ENCODE measurements at regions not wholly inside any gene's neighbourhood (a gene's known extent, or its start where the extent isn't known, plus 50 kb on each side); places are given as distances from the start of the nearest gene placed in this dataset.
"Not testable (repeated sequence)": the region's sequence is repeated elsewhere in the genome, so short reads cannot be mapped to it uniquely, and the experiment has no call there.

DNA sequence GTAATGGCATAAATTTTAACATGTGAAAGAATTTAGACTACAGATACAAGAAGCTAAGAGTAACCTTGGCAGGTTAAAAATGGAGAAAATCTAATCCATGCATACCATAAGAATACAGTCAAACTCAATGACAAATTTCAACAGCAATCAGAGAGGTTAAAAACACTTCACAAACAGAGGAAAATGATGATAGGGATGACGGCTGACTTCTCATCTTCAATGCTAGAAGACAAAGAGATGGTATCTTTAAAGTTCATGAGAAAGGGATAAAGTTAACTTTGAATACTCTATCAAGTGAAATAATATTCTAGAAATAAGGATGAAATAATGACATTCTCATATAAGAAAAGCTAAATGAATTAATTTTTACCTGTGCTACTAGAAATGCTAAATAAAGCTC lies 1130.2 kb upstream of the MIR17HG start:
- no peak for DNase-seq

DNA sequence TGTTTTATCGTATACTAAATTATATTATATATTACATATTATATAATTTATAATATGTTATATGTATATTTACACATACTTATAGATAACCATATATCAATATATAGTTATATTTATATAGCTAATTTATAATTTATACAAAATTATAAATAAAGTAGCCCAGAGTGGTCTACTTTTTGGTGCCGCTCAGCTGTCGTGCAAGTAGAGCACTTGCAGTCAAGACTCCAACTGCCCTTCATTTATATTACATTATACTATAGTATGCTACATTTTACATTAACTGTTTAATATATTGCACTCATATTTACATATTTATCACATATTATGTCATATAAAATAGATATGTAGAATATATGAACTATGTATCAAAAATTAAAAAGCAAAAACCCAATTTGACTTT lies 1124.7 kb upstream of the MIR17HG start:
- DNase-seq, result no peak

DNA sequence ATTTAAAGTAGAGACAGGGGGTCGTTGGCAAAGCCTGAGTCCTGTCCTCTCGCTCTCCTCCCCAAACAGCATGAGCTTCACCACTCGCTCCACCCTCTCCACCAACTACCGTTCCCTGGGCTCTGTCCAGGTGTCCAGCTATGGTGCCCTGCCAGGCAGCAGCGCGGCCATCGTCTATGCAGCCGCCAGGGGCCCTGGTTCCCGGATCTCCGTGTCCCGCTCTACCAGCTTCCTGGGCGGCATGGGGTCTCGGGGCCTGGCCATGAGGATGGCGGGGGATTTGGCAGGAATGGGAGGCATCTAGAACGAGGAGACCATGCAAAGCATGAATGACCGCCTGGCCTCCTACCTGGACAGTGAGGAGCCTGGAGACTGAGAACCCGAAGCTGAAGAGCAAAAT lies 1117.2 kb upstream of the MIR17HG start:
- no peak for DNase-seq

DNA sequence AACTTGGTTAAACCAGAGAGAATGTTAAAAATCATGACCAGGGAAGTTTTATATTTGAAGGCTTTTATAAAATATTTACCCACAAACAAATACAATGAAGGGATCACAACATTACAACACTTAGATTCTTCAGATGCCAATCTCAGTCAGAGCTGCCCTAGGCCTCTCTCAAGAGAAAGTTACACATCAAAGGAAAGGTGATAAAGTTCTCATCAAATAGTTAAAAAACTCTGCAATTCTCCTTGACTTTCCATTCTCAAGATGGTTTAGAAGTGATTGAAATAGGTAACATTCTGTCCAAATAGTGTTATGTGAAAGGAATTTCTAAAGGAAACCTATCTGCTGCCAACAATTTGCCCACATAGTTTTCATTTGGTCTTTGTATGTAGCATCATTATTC lies 1115.2 kb upstream of the MIR17HG start:
- DNase-seq, result no peak

DNA sequence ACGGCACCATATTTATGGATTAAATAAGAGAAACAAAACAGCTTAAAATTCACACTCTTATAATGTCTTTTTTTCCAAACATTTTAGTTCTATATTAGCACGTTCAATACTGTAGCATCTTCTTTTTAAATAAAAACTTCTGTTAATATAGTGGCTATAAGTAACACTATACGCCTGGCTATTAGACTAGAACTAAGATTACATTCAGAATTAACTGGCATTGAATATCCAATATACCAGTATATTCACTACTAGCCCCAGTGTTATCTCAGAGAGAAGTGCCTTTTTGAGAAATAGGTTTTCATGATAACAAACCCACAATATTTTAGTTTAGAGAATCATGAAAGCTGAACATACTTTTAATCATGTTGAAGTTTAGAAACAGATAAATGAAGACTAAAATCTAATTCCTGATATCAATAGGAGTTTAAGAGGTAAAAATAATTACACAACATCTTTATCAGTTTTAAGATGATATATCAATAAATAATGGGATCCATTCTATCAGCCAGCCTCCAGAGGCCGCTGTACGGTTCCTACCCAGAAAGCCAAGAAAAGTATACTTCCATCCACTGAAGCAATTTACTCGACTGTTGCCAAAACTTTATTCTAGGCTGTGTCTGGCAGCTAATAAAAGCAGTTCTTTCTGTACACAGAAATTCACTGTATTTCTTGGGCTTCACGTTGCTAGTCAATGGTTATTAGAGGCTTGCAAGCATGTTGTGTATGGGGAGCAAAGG lies 1113.4 kb upstream of the MIR17HG start:
- DNase-seq, result no peak

DNA sequence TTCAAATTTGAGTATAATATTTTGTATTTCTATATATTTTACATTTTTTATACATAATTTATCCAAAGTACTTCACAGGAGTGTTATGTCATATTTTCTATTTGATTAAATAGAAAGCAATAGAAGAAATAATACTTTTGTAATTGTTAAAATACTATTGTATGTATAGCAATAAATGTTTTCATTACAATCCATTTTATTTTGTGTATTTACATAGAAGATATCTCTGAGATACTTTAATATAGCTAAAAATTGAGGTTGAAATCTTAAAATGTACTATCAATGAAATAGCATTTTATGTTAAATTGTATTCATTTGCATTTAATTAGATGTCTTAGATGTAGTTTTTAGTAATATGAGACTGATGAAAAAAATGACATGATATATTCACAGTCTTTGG lies 1109.6 kb upstream of the MIR17HG start:
- no peak for DNase-seq

DNA sequence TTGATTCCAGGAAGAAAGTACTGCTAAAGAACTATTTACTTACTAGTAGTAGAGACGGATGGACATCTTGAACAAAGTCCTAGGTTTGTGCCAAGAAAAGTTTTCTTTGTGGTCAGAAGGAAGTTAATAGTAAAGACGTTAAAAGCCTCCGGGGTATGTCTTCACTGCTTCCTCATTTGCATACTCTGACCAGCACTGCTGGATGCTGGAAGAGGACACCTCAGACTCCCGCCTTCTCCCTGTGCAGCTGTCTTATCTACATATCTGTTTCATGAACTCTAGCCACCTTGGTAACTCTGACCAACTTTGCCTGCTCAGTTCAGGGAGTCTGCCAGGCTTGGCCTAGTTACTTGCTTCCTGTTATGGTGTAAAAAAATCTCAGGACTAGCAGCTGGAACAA lies 1109.1 kb upstream of the MIR17HG start:
- no peak for DNase-seq

DNA sequence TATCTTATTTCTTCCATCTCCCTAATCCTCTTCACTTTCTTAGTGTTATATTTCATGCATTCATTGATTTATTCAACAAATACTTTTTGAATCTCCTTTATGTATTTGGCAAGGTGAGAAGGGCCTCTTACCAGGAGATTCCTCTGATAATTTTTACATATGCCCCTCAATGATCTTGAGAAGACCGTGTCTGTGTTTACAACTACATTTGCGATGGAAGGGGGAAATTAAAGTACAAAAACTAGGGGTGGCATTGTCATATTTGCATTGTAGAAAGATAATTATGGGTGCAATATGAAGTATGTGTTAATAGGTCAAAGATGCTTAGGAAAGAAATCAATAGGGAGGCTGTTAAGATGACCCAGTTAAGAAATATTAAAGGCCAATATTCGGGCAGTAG lies 1108.4 kb upstream of the MIR17HG start:
- no peak for DNase-seq

DNA sequence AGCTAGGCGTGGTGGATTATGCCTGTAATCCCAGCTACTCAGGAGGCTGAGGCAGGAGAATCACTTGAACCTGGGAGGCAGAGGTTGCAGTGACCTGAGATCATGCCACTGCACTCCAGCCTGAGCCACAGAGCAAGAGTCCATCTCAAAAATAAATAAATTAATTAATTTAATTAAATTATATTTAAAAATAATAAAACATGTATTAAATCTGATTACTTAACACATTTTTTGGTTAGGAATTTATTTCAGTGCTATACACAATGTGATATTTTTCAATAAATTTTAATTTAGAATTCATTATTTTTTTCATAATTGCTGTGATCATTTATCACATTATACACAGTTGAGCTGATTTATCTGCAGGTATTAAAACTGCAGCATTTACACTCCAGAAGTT lies 1101.5 kb upstream of the MIR17HG start:
- no peak for DNase-seq

DNA sequence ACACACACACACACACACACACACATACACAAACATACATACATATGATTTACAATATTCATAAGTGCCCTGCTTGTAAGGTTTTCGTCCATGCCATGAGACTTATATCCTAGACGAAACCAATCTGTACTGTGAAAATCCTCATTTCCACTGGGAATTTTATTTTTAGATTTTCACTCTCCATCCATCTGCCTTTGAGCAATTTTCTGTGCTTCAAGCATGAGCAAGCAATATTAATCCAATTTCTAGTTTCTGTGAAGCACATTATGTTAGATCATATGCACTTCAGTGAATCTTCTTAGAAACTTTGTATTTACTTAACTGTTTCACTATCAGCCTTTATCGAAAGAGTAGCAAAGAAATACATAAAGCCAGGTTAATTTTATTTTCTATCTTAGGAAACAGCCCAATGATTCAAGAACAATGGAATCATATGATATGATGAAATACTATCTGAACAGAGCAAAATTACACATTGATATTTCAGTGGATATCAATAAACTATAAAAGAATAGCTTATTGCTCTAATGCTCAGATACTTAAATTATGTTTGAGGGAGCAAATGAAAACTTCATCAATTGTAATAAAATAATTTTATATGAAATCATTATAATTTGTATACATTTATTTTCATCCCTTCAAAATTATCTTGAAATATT lies 1100.7 kb upstream of the MIR17HG start:
- no peak for DNase-seq

DNA sequence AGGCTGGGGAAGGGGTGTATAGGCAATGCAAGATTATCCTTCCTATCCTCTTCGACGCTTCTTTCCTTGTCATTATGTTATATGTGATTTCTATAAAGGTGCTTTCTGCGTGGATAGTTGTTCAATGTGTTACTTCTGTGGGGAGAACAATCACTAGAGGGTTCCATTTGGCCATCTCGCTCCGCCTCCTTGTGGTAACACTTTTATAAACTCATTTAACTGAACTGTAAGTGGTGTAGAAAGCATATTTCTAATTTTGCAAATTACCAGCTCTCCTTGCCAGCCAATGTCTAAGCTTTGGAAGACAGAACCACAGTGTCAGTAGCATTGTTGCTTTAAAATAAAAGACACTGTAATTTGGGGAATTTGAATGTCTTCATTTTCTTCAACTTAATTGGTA lies 1093.7 kb upstream of the MIR17HG start:
- DNase-seq, result no peak

DNA sequence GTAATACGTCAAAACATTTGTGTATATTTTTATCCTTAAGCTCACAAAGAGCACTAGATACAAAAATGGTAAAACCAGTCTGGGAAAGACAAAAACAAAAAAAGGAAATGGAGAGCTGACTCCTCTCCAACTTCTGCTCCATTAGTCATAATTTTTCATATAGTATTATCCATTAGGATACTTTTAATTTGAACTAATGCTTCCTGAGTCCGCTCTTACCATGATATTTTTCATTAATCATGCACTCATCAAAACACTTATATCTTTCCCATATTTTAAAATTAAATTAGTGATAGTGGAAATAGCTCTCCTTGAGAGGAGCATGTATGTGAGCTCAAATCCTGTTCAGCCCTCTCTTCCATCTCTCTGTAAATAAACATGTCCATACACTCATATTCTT lies 1093.0 kb upstream of the MIR17HG start:
- DNase-seq, result no peak

DNA sequence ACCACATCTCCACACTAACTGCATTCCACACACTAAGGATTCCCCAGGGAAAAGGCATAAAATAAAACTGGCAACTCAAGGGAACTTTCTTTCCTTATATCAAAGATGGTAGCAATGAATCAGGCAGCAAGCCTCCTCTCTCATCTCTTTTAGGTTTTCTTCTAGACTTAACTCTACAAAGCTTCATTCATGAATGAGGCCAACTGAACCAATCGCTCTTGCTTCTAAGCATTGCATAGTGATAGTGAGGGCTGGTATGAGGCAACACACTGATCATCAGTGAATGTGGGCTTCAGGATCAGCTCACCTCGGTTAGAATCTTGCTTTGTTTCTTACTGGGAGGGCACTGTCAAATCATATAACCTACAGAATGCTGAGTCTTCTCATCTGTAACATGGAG lies 1090.7 kb upstream of the MIR17HG start:
- no peak for DNase-seq

DNA sequence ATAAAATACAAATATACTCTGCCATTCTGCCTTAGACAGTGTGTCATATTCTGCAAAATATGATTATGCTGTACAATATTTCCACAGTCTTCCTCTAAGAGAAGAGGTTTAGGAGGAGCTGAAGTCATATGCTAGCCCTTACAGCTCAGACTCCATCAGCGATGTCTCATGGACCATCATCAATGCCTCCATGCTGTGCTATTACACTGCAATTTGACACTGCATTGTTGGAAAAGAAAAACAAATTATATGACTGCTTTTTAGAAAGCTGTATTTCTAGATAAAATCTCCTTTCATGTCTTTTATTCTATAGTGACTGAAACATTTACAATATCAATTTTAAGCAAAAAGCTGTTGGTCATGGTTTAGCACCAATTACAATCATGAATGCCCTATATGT lies 1089.4 kb upstream of the MIR17HG start:
- DNase-seq, result no peak

DNA sequence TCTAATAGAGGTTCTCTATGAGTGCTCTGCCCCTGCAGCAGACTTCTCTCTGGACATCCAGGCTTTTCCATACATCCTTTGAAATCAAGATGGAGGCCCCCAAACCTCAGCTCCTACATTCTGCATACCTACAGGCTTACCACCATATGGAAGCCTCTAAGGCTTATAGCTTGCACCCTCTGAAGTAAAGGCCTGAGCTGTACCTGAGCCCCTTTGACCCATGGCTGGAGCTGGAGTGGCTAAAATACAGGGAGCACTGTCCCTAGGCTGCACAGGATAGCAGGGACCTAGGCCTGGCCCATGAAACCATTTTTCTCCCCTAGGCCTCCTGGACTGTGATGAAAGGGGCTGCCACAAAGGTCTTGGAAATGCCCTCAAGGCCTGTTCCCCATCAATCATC lies 1086.1 kb upstream of the MIR17HG start:
- DNase-seq, result no peak

DNA sequence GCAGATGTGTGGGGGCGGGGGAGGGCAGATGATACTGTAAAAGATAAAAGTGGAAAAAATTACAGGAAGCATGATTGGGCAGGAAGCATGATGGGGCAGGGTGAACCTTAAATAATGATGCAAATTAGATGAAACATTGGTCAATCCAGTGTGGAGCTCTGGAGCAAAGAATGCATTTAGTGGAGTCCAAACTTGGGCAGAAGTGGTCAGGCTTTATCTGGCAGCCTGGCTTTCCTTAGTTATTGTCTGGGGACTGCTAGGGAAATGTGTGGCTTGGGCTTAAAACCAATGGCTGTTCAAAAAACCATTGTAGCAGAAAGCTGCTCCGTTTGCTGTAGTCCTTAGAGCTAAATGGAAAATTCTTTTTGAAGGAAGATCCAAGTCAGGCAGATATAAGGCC lies 1077.3 kb upstream of the MIR17HG start:
- DNase-seq, result no peak

DNA sequence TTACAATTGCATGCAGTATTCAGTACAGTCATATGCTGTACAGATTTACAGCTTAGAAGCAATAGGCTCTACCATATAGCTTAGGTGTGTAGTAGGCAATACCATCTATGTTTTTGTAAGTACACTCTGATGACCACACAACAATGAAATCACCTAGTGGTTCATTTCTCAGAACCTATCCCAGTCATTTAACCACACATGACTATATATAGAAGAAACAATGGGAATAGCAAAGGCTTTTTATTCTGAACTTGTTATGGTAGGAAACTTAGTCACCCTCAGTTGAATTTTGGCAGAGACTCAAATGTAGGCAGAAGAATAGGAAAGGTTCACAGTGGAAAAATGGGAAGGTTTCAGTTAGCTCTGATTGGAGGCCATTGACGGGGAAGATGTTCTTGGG lies 1075.1 kb upstream of the MIR17HG start:
- no peak for DNase-seq

DNA sequence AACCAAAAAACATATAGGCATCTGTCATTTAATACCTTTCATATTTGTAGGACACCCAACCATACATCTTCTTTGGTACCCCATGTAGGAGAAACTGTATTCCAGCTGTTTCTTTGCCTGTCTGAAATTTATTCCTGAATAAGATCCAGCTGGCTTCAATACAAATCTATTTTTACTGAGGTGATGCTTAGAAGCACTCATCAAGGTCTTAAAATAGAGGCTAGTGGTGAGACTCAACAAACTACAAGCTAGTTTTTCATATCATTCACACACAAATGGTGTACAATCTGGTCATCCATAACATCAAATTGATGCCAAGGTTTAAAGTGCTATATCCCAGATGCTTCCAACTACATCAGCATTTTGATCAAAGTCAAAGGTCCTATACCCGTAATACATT lies 1071.3 kb upstream of the MIR17HG start:
- no peak for DNase-seq

DNA sequence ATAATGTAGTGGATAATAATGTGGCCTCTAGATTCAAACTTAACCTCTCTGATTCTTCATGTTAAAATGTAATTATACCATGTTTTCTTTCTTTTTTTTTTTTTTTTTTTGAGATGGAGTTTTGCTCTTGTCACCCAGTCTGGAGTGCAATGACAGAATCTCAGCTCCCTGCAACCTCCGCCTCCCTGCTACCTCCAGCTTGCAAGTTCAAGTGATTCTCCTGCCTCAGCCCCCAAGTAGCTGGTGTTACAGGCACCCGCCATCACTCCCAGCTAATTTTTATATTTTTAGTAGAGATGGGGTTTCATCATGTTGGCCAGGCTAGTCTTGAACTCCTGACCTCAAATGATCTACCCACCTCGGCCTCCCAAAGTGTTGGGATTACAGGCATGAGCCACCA lies 1069.3 kb upstream of the MIR17HG start:
- DNase-seq, result not testable (repeated sequence)

DNA sequence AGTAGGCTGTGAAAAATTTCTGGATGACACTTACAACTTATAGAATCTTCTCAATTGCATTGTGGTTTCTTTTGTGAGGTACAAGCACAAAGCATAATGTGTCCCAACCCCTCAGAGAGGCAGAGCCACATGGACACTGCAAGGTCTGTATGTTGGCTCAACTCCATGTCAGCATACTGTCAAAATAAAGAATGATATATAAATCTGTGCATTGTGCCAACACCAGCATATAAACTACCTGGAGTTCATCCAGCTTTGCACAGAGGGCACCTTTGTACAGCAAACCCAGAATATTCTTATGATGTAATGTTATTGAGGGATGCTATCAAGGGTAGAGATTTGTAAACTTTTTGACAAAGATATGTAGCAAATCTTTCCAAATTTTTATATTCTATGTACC lies 1065.8 kb upstream of the MIR17HG start:
- no peak for DNase-seq

DNA sequence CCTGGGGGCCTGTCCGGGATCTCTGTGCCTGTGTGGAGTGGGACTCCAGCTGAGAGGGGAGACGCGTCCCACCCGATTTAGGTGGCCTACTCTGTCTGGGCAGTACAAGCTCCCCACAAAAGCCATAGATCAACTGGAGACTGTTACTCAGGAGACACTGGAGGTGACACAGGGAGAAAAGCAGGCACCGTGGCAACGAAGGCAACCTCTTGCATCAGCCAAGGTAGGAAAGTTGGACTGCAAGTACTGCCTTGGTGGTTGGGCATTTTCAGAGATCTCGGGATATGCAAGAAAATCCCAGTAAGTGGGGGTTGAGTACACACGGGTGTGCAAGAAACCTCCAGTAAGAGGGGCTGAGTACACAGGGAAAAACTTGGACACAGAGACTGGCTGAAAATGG lies 1060.0 kb upstream of the MIR17HG start:
- no peak for DNase-seq

DNA sequence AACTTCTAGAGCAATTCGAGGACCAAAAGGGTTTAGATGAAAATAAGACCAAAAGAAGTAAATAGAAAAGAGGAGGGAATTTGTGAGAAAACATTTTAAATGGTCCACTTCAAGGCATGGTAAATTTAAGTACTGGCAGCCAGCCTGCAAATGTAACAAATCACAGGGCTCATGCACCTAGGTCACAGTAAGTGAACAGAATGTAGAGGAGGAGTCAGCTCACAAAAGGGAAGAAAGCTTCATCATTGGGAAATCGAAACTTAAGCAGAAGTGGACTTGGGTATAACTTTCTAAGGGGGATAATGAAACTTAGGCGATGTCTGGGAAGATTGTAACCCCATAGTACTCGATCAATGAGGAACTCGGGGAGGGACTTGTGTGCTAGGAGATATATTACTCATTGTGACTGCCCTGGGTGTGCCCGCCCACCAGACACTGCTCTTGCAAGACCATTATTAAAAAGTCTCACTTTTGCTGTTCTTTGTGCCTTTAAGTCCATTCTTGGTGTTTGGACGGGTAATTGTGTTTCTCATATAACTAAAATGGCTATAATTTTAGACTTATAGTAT lies 1053.6 kb upstream of the MIR17HG start:
- no peak for DNase-seq

DNA sequence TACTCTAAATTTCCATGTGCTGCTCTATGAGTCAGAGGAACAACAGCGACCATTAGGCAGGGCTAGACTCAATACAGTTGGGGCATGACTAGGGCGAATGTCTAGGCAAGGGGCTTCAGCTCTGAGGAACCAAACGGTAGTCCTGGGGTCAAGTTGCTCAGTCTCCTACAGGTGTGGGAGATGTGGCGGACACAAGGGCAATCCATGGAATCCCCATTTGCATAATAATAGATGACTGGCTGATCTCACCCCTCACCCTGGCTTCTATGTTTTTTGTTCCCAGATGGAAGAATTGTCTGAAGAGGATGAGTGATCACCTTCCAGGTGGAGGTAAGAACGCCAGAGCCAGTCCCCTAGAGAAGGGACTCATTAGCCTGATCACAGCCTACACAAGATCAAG lies 1048.2 kb upstream of the MIR17HG start:
- no peak for DNase-seq

DNA sequence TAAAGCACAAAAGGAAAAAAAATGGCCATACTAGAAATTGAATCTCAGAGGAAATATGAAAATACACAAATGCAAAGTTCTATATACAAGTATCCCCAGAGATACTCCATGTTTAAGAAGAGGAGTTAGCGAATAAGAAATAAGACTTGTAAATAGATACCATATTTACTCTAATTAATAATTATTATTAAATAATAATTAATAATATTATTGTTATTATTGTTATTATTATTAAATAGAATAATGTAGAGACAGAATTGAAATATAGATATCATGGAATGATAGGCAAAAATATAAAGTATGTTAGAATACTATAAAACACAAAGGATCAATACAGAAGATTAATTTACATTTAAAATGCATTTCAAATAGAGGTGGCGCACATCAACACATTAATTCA lies 1047.5 kb upstream of the MIR17HG start:
- no peak for DNase-seq

DNA sequence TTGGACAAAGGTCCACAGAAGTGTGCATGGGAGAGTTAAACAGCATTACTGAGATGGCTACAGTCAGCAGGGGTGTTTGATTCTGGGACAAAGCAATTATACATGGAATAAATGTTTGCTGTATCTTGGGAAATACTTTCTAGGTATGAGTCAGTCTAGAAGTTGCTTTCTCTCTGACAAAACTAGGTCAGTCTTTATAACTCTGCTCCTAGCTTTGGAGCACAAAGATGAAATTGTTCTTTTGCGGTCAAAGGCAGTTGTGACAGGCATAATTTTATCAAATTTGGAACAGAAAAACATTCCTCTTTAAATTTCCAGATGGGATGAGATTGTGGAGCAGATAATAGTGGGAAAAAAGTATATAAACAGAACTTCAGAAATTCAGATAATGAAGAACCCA lies 1045.4 kb upstream of the MIR17HG start:
- DNase-seq, result no peak

Data from AML-193 (cell line).